HG03565 (cell line): ENCODE measurements at regions not wholly inside any gene's neighbourhood (a gene's known extent, or its start where the extent isn't known, plus 50 kb on each side); places are given as distances from the start of the nearest gene placed in this dataset.

Experiments used
- ATAC-seq: cut with Tn5 transposase; IDR thresholded peaks from one replicate; pipeline ENCODE4 v1.9.1; 2021; ENCODE audit warnings: mild to moderate bottlenecking, moderate library complexity; ENCODE audit not compliant: unreplicated experiment

GRCh38 chr21:22993144-22993543 is 1994.9 kb downstream of the NCAM2 start:
- ATAC-seq = no peak

GRCh38 chr21:22993822-22994574 is 1995.8 kb downstream of the NCAM2 start:
- ATAC-seq = no peak

- no peak for ATAC-seq
Measured at GRCh38 chr21:23003951-23004350, 2005.7 kb downstream of the NCAM2 start.

GRCh38 chr21:23008601-23009202 is 2010.5 kb downstream of the NCAM2 start:
- no peak for ATAC-seq

GRCh38 chr21:23009360-23009759 is 2011.2 kb downstream of the NCAM2 start:
- ATAC-seq = no peak

- ATAC-seq = no peak
Measured at GRCh38 chr21:23014021-23014420, 2015.8 kb downstream of the NCAM2 start.

GRCh38 chr21:23016617-23017016 is 2018.4 kb downstream of the NCAM2 start:
- no peak for ATAC-seq

GRCh38 chr21:23017989-23018388 is 2019.8 kb downstream of the NCAM2 start:
- no peak for ATAC-seq

- no peak for ATAC-seq
Measured at GRCh38 chr21:23020969-23021368, 2022.8 kb downstream of the NCAM2 start.

- no peak for ATAC-seq
Measured at GRCh38 chr21:23021481-23021880, 2023.3 kb downstream of the NCAM2 start.

GRCh38 chr21:23026878-23027277 is 2028.7 kb downstream of the NCAM2 start:
- no peak for ATAC-seq

GRCh38 chr21:23039846-23040245 is 2041.6 kb downstream of the NCAM2 start:
- ATAC-seq = no peak

- no peak for ATAC-seq
Measured at GRCh38 chr21:23045955-23046354, 2047.7 kb downstream of the NCAM2 start.

- no peak for ATAC-seq
Measured at GRCh38 chr21:23067672-23068071, 2069.5 kb downstream of the NCAM2 start.

GRCh38 chr21:23083242-23083641 is 2085.0 kb downstream of the NCAM2 start:
- no peak for ATAC-seq

- no peak for ATAC-seq
Measured at GRCh38 chr21:23093259-23093658, 2095.1 kb downstream of the NCAM2 start.

GRCh38 chr21:23099185-23099584 is 2101.0 kb downstream of the NCAM2 start:
- no peak for ATAC-seq

- ATAC-seq = no peak
Measured at GRCh38 chr21:23101111-23101510, 2102.9 kb downstream of the NCAM2 start.

- ATAC-seq = no peak
Measured at GRCh38 chr21:23108533-23108932, 2110.3 kb downstream of the NCAM2 start.

GRCh38 chr21:23111070-23111600 is 2112.9 kb downstream of the NCAM2 start:
- ATAC-seq = no peak

GRCh38 chr21:23119491-23119890 is 2121.3 kb downstream of the NCAM2 start:
- ATAC-seq = no peak

GRCh38 chr21:23127973-23128372 is 2129.8 kb downstream of the NCAM2 start:
- no peak for ATAC-seq
